NCI-H2196 (cell line): ENCODE measurements at regions not wholly inside any gene's neighbourhood (a gene's known extent, or its start where the extent isn't known, plus 50 kb on each side); places are given as distances from the start of the nearest gene placed in this dataset.
"Not testable (repeated sequence)": the region's sequence is repeated elsewhere in the genome, so short reads cannot be mapped to it uniquely, and the experiment has no call there.

Experiments
- DNase-seq: peaks from one replicate; lab custom pipeline; 2025; ENCODE audit not compliant: unreplicated experiment; lab: John Stamatoyannopoulos, UW

DNA sequence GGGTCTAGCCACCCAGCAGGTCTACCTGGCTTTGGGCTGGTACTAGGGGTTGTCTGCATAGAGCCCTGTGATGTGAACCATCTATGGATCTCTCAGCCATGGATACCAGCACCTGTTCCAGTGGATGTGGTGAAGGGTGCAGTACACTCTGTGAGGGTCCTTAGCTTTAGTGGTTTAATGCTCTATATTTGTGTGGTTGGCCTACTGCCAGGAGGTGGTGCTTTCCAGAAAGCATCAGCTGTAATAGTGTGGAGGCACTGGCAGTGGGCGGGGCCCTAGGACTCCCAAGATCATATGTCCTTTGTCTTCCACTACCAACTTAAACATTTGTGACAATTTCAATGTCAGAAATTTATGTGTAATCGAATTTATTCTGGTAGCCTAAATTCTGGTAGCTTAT is 1065.1 kb downstream of the RPIA start:
- not testable (repeated sequence) for DNase-seq

DNA sequence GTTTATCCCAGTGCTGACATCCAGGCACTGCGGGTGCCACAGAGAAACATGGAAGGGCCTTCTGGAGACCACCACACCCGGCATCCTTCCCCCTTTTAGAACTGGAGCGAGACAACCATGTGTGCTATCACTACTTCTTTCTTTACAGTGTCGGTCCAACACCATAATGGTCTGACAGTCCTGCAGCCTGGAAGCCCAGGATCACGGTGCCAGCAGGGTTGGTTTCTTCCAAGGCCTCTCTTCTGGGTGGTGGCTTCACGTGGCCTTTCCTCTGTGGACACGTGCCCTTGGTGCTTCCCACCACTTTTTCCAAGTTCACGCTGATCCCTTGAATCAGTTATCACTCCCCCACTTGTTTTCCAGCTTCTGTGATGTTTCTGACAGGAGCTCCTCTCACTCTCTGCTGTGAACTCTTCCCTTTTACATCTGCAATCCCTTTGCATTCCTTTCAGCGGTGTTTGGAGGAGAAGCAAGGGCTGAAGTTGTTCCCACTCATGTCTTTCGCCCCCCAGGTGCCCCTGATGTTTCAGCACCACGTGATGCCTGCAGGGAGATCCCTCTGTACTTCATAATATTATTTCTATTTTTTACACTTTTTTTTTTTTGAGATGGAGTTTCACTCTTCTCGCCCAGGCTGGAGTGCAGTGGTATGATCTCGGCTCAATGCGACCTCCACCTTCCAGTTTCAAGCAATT is 1067.0 kb downstream of the RPIA start:
- not testable (repeated sequence) for DNase-seq

DNA sequence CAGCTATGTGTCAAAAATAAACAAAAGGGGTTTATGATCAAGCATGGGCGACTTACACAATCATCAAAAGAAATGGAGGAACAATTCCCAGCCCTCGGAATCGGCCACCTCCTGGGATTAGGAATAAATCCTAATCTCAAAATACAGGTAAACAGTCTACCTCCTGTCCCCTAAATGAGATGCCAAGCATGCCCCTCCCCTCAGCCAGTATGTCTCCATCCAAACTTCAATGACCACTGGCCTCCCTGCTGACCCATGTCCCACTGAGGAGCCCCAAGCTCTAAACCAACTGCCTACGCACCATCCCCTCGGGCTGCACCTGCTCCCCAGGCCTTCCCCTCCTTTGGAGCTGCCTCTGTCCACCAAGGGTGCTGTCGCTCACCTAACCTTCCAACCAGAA is 1069.3 kb downstream of the RPIA start:
- DNase-seq, result not testable (repeated sequence)

DNA sequence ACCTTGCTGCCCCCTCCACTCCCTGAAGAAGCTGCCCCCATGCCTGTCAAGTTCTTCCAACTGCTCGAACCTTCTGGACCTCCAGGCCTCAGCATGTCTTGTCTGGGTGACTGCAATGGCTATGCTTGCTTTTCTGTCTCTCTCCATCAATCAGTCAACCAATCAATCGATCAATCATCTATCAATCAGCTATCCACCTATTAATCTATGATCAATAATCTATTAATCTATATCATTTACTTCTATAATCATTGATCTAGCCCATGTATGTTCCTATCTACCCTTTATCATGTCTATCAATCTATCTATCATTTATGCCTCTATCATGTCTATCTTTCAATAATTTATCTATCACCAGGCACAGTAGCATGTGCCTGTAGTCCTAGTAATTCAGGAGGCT is 1069.7 kb downstream of the RPIA start:
- DNase-seq, result not testable (repeated sequence)

DNA sequence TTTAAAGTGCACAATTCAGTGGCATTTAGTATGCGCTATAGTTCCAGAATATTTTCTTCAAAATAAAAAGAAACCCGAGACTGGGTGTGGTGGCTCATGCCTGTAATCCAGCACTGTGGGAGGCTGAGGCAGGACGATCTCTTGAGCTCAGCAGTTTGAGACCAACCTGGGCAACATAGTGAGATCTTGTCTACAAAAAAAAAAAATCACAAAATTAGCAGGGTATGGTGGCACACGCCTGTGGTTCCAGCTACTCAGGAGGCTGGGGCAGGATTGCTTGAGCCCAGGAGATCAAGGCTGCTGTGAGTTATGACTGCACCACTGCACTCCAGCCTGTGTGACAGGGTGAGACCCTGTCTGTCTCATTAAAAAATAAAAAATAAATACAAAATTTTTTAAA is 1070.4 kb downstream of the RPIA start:
- DNase-seq, result not testable (repeated sequence)

DNA sequence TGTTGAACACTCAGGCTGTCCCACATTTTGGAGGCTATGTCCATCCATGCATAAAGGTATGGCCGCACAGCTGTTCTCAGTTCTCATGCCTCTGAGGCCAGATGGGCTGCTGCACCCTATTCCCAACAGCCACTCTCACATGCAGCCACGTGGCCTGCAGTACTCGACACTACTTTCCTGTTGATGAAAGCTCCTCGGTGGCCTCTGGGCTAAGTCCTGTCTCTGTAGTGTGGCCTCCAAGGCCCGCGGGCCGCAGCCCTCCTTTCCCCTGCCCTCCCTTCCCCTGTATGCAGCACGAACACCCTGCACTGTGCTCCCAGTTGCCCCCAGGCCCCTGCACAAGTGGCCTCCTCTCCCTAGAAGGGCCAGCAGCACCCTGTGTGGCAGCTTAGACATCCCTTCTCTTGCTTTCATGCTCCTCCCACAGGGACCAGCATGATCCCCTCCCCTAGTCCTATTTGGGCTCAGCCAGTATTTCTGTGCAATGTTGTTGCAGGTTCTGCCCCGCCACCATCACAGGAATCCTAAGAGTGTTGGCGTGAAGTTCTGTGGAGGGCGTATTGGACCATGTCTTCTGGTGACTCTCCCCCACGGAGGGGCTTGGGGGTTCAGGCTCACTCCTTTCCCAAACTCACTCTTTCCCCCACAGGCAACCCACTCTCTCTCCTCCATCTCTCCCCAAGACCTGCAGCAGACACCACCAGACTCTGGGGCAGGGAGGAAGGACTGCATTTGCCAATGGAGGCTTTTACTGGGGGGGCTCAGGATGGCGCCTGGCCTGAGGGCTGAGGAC is 1071.2 kb downstream of the RPIA start:
- not testable (repeated sequence) for DNase-seq

DNA sequence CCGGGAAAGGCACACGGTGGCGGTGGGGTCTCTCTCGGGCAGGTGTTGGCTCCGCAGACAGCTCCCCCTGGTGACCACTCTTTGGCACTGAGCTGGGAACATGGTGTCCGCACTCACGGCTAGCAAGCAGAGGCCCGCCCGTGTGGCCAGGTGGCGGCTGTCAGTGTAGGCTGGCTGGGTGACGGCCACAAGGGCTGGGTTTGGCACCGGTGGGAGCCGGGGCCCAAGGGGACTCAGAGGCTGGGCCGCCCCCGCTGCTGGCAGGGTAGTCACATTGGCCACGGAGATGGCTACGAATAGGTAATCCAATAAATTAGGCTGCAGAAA is 1071.7 kb downstream of the RPIA start:
- no peak for DNase-seq

DNA sequence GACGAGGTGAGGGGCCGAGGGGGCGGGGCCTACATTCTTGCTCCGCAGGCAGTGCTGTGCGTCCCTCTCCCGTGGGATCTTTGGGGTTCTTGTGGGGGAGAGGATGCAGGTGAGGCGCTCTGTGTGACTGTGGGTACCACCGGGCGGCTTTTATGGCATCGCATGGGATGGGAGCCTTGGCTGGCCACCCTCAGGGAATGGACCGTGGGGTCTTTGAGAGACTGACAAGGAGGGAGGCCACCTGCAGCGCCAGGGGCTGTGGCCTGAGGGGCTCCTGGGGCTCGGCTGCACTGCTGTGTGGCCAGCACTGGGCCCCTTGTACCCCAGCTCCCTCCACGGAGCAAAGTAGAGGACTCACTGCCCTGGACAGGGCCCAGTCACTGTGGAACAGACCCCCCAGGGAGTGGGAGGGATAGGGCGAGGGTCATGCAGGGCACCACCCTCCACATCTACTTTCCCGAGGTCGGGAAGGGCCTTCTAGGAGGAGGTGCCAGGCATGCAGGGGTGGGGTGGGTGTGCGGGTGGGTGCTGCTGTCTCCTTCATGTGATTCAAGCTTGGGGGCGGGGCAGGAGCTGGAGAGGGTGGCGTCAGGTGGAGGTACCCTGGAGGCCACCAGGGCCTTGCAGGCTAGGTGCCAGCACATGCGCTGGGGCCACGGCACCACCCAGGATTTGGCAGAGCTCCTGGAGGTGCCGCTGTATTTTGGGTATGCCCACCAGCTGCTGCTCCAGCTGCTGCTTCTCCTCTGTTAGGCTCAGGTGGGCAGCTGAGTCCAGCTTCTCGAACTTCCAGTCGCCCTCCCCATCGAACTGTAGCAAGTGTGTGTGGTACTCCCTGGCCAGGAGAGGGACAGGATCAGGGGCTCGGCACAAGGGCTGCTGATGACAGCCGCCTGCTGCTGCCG is 1072.4 kb downstream of the RPIA start:
- DNase-seq, result no peak

DNA sequence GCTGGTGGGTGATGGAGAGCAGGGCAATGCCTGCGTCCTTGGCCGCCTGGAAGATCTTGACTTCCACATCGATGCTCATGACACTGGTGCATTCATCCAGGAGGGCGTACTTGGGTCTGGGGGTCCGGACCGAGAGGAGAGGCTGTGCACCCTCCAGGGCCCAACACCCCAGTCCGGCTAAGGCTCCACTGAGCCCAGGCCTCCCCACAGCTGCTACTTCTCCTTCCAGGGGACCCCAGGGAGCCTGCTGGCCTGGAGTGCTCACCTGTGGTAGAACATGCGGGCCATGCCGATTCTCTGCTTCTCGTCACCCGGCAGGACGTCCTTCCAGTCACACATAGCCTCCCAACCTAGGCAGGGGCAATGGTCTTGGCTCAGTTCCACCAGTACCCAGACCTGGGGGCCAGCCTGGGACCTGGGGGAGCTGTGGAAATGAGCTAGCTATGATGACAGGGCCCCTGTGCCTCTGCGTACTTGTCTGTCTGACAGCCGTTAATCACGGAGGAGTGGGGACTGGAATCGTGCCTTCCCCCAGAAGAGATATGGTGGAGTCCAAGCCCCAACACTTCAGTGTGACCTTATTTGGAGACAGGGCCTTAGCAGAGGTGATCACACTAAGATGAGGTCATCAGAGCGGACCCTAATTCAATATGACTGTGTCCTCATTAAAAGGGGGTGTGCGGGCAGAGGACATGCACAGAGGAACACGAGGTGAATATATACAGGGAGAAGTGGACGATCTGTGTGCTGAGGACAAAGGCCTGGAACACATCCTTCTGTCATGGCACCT is 1073.3 kb downstream of the RPIA start:
- not testable (repeated sequence) for DNase-seq

DNA sequence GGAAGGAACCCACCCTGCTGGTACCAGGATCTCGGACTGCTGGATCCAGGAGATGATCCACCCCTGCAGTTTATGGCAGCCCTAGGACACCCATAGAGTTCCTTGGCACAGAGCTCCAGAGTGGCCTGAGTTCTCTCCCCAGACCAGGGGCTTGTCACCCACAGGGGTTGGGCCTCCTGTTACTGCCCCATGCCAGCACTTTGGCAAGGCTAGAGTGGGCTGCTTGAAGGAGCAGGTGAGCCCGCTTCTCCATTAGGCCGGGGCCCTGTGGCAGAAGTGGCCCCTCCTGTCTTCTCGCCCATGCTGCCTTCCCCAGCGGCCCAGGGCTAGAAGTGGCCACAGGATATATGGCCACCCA is 1073.9 kb downstream of the RPIA start:
- DNase-seq, result not testable (repeated sequence)

DNA sequence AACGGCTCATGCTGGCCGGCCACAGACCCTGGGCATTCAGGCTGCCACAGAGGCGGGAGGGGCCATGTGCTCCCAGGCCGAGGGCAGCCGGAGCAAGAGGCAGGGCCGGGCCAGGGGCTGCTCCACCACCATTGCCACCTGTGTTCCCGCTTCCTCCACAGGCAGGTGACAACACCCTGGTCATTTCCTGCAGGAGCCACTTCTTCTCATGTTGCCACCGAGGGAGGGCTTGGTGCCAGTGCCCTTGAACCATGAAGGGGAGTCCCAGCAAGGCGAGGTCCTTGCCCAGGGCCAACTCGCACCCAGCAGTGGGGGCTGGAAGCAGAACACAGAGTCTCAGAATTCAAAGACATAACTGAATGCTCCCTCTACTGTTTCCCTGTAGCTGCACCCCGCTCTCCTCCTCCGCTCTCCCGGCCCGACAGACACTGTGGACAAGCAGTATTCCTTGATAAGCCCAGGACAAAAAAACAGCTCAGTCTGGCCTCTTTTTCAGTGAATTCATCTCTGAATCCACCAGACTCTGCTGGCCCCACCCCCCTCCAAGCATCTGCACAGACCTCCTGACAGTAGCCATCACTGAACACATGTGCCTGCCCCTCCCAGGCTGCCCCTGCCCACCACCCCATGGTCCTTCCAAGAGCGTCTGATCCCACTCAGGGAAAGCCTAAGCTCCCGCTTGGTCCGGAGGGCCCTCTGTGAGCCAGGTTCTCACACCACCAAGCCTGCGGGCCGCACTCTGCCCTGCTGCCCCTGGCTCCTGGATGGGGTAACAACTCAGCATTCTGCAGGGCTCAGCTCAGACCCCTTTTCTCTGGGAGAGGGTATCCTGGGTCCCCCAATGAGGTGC is 1074.9 kb downstream of the RPIA start:
- not testable (repeated sequence) for DNase-seq

DNA sequence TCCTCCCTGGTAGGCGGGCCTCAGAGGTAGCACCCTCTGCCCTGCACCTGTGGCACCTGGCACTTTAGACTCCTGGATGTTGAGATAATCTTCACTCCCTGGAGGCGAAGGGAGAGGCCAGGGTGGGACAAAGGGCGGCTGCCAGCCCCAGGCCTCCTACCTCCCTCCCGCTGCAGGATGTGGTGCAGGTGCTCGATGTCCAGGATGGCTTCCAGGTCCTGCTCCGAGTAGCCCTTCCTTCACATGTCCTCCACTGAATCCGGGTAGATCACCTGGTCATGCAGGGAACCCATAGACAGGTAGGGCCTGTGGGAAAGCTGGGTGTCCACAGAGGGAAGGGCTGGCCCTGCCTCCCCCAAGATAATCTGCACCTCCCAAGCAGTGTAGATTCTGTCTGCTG is 1075.6 kb downstream of the RPIA start:
- not testable (repeated sequence) for DNase-seq

DNA sequence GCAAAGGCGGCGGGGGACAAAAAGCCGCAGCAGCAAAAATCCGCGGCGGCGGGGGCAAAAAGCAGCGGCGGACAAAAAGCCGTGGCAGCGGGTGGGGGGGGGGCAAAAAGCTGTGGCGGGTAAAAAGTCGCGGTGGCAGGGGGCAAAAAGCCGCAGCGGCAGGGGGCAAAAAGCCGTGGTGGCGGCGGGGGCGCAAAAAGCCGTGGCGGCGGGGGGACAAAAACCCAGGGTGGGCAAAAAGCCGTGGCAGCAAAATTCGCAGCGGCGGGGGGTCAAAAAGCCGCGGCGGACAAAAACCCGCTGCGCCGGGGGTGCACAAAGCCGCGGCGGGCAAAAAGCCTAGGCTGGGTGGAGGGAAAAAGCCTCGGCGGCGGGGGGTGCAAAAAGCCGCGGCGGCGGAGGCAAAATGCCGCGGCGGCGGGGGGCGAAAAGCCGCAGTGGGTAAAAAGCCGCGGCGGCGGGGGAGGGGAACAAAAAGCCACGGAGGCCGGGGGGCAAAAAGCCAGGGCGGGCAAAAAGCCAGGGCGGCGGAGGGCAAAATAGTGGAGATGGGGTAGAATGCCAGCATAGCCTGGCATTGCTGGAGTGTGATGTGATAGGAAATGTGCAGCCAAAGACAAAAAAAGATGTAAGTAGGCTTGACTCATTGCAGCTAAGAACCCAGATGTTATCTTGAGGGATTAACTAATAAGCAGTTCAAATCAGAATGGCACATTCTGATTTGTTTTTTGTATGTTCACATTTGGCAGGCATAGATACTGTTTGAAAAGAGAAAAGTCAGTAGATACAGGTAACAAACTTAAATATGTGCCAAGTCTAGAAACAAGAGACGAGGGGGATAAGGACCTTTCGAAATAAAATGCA is 1076.3 kb downstream of the RPIA start:
- no peak for DNase-seq

DNA sequence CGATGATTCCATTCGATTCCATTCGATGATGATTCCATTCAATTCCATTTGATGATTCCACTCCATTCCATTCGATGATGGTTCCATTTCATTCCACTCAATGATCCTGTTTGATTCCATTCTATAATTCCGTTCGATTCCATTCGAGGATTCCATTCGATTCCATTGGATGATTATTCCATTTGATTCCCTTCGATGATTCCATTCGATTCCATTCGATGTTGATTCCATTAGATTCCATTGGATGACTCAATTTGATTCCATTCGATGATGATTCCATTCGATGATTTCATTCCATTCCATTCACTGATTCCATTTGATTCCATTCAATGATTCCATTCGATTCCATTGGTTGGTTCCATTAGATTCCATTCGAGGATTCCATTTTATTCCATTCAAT is 1084.4 kb downstream of the RPIA start:
- no peak for DNase-seq

DNA sequence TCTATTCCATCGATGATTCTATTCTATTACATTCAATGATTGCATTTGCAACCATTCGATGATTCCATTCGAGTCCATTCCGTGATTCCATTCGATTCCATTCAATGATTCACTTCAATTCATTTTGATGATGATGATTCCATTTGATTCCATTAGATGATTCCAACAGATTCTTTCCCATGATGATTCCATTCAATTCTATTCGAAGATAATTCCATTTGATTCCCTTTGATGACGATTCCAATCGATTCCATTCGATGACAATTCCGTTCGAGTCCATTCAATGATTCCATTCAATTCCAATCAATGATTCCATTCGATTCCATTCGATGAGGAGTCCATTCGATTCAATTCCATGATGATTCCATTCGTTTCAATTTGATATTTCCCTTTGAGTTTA is 1088.8 kb downstream of the RPIA start:
- DNase-seq, result no peak

DNA sequence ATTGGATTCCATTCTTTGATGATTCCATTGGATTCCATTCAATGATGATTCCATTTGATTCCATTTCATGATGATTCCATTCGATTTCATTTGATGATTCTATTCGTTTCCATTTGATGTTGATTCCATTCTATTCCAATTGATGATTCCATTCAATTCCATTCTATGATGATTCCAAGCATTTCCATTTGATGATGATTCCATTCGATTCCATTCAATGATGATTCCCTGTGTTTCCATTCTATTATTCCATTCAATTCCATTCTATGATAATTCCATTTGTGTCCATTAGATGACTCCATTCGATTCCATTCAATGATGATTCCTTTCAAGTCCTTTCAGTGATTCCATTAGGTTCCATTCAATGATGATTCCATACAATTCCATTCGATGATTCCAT is 1090.5 kb downstream of the RPIA start:
- no peak for DNase-seq

DNA sequence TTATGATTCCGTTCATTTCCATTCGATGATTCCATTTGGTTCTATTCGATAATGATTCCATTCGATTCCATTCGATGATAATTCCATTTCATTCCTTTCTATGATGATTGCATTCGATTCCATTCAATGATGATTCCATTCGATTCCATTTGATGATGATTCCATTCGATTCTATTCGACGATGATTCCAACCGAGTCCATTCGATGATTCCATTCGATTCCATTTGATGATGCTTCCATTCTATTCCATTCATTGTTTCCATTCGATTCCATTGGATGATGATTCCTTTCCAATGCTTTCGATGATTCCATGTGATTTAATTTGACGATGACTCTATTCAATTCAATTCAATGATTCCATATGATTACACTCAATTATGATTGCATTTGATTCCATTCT is 1093.5 kb downstream of the RPIA start:
- no peak for DNase-seq

DNA sequence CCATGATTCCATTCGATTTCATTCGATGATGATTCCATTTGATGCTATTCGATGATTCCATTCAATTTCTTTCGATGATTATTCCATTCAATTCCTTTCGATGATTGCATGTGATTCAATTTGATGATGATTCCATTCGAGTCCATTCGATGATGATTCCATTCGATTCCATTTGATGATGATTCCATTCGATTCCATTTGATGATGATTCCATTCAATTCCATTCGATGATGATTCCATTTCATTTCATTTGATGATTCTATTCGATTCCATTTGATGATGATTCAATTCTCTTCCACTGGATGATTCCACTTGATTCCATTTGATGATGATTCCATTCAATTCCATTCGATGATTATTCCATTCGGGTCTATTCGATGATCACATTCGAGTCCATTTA is 1094.1 kb downstream of the RPIA start:
- DNase-seq, result not testable (repeated sequence)

DNA sequence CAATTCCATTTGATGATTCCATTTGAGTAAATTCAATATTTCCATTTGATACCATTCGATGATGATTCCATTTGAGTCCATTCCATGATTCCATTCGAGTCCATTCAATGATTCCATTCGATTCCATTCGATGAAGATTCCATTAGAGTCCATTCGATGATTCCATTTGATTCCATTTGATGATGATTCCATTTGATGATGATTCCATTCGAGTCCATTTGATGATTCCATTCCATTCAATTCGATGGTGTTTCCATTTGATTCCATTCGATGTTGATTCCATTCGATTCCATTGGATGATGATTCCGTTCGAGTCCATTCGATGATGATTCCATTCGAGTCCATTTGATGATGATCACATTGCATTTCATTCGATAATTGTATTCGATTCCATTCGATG is 1095.2 kb downstream of the RPIA start:
- not testable (repeated sequence) for DNase-seq
